HCT116 (cell line): ENCODE measurements at regions not wholly inside any gene's neighbourhood (a gene's known extent, or its start where the extent isn't known, plus 50 kb on each side); places are given as distances from the start of the nearest gene placed in this dataset.

ENCODE experiments used
- ATAC-seq: fragments of 200-7000 bp; cut with Tn5 transposase; 2 replicates; pipeline ENCODE4 v1.9.1; 2020; ENCODE audit warnings: mild to moderate bottlenecking, moderate library complexity
- BruUV-seq: library from RNA; stranded (reverse); fragments of 400-500 nt; replicated peaks from 2 replicates; lab custom pipeline; 2021; lab: Mats Ljungman, UMichigan
- CTCF ChIA-PET: fragments of 300-600 bp; sonication (Branson Sonifier 250); formaldehyde crosslinking; loops from one replicate; lab custom pipeline; 2021; ENCODE audit warnings: antibody characterized with exemption; lab: Charles Lee
- POLR2A ChIA-PET: fragments of 300-600, 350-600 bp; sonication (Branson Sonifier 250); formaldehyde crosslinking; loops from one replicate; lab custom pipeline; 2021; ENCODE audit warnings: antibody characterized with exemption; lab: Charles Lee
- RAD21 ChIA-PET, 2 experiments: fragments of 300-600 bp; sonication (Branson Sonifier 250); formaldehyde crosslinking; loops; one replicate each; lab custom pipeline; 2023; ENCODE audit warnings: low total read pairs in 2 of 2; ENCODE audit not compliant: uncharacterized antibody in 2 of 2, unreplicated experiment in 2 of 2, low non-redundant PET in 1 of 2; lab: Charles Lee
- DNase-seq: peaks from one replicate; pipeline ENCODE4 v3.0.0-alpha.2; 2010; ENCODE audit warnings: low read depth, low spot score
- H2AFZ ChIP-seq: fragments of 200-600 bp; shearing (Covaris generic), sonication (generic); 2 replicates; pipeline ENCODE4 v1.6.1; 2017; ENCODE audit warnings: low read depth, mixed run types, mixed read lengths, antibody characterized with exemption, low read length; ENCODE audit not compliant: poor library complexity, severe bottlenecking
- H3K27ac ChIP-seq: 2 replicates; pipeline ENCODE4 v1.5.1; 2012; ENCODE audit warnings: low read depth, low read length
- H3K27me3 ChIP-seq: fragments of 200-600 bp; sonication (generic); 2 replicates; pipeline ENCODE4 v1.6.1; 2016; ENCODE audit warnings: mixed run types, low read length, mixed read lengths; ENCODE audit not compliant: insufficient read depth
- H3K36me3 ChIP-seq, 2 experiments: fragments of 200-500 bp in 1 of 2; fragments of 200-600 bp in 1 of 2; sonication (Bioruptor generic) in 1 of 2; sonication (generic) in 1 of 2; 2 replicates each; pipeline versions ENCODE4 v1.5.1 to v1.6.1; 2014 to 2016; ENCODE audit warnings: low read length in 2 of 2, inconsistent platforms in 1 of 2, mixed read lengths in 1 of 2, mixed run types in 1 of 2; ENCODE audit not compliant: insufficient read depth in 2 of 2, control insufficient read depth in 1 of 2
- H3K4me1 ChIP-seq, 2 experiments: fragments of 200-600 bp in 1 of 2; sonication (generic) in 1 of 2; 2 replicates each; pipeline versions ENCODE4 v1.5.1 to v1.6.1; 2012 to 2017; ENCODE audit warnings: low read length in 2 of 2, inconsistent platforms in 1 of 2, mild to moderate bottlenecking in 1 of 2, mixed read lengths in 1 of 2, mixed run types in 1 of 2, moderate library complexity in 1 of 2; ENCODE audit not compliant: insufficient read depth in 2 of 2, control insufficient read depth in 1 of 2
- H3K4me2 ChIP-seq: fragments of 200-600 bp; sonication (generic); 2 replicates; pipeline ENCODE4 v1.6.1; 2017; ENCODE audit warnings: mixed run types, low read length, mixed read lengths
- H3K4me3 ChIP-seq, 2 experiments: fragments of 200-600 bp in 1 of 2; sonication (generic) in 1 of 2; replicated peaks in 1 of 2; 2 replicates each; pipeline ENCODE4 v1.5.1; 2011 to 2016; ENCODE audit warnings: low read length in 2 of 2, control low read depth in 1 of 2, low read depth in 1 of 2, mild to moderate bottlenecking in 1 of 2, mixed read lengths in 1 of 2, mixed run types in 1 of 2
- H3K79me2 ChIP-seq: fragments of 200-600 bp; sonication (generic); 2 replicates; pipeline ENCODE4 v1.6.1; 2017; ENCODE audit warnings: mild to moderate bottlenecking, mixed run types, low read length, moderate library complexity, mixed read lengths; ENCODE audit not compliant: insufficient read depth
- H3K9ac ChIP-seq: fragments of 200-600 bp; sonication (generic); 2 replicates; pipeline ENCODE4 v1.6.1; 2016; ENCODE audit warnings: low read length, mixed read lengths
- H3K9me2 ChIP-seq: fragments of 200-600 bp; sonication (generic), shearing (Covaris generic); 2 replicates; pipeline ENCODE4 v1.6.1; 2017; ENCODE audit warnings: mixed run types, mild to moderate bottlenecking, moderate library complexity; ENCODE audit not compliant: insufficient read depth
- H3K9me3 ChIP-seq, 2 experiments: fragments of 200-500 bp in 1 of 2; fragments of 200-600 bp in 1 of 2; sonication (Bioruptor generic) in 1 of 2; sonication (generic) in 1 of 2; 2 replicates each; pipeline ENCODE4 v1.6.1; 2014 to 2017; ENCODE audit warnings: low read length in 2 of 2, mixed read lengths in 2 of 2, inconsistent platforms in 1 of 2, low read depth in 1 of 2, mild to moderate bottlenecking in 1 of 2, mixed run types in 1 of 2, moderate library complexity in 1 of 2; ENCODE audit not compliant: control insufficient read depth in 1 of 2, insufficient read depth in 1 of 2
- H4K20me1 ChIP-seq: fragments of 200-600 bp; sonication (generic), shearing (Covaris generic); 2 replicates; pipeline ENCODE4 v1.6.1; 2017; ENCODE audit warnings: mixed run types, mild to moderate bottlenecking, moderate library complexity; ENCODE audit not compliant: insufficient read depth
- ATF3 ChIP-seq: IDR thresholded peaks from 2 replicates; pipeline ENCODE4 v1.6.1; 2012
- EZH2phosphoT487 ChIP-seq: fragments of 200-600 bp; IDR thresholded peaks from 2 replicates; pipeline ENCODE4 v1.6.1; 2018; ENCODE audit warnings: antibody characterized with exemption, borderline replicate concordance
- FOSL1 ChIP-seq: IDR thresholded peaks from 2 replicates; pipeline ENCODE4 v1.6.1; 2012; ENCODE audit warnings: low read depth
- JUND ChIP-seq: IDR thresholded peaks from 2 replicates; pipeline ENCODE4 v1.6.1; 2012
- POLR2A ChIP-seq: IDR thresholded peaks from 2 replicates; pipeline ENCODE4 v1.7.0; 2011; ENCODE audit warnings: borderline replicate concordance; ENCODE audit not compliant: insufficient read depth, insufficient read length; ENCODE audit errors: extremely low read depth
- POLR2AphosphoS5 ChIP-seq: IDR thresholded peaks from 2 replicates; pipeline ENCODE4 v1.6.1; 2011; ENCODE audit warnings: mild to moderate bottlenecking, low read depth, low read length, moderate library complexity
- RAD21 ChIP-seq: IDR thresholded peaks from 2 replicates; pipeline ENCODE4 v1.6.1; 2012; ENCODE audit warnings: low read depth, mild to moderate bottlenecking
- SIN3A ChIP-seq: IDR thresholded peaks from 2 replicates; pipeline ENCODE4 v1.6.1; 2012; ENCODE audit warnings: low read depth
- SP1 ChIP-seq: IDR thresholded peaks from 2 replicates; pipeline ENCODE4 v1.6.1; 2012; ENCODE audit warnings: low read depth
- SRF ChIP-seq: IDR thresholded peaks from 2 replicates; pipeline ENCODE4 v1.6.1; 2012; ENCODE audit warnings: low read depth
- TCF7L2 ChIP-seq: IDR thresholded peaks from 2 replicates; pipeline ENCODE4 v1.7.0; 2011; ENCODE audit warnings: borderline replicate concordance, inconsistent platforms; ENCODE audit not compliant: insufficient read depth, insufficient read length; ENCODE audit errors: extremely low read depth
- YY1 ChIP-seq: IDR thresholded peaks from 2 replicates; pipeline ENCODE4 v1.6.1; 2011; ENCODE audit warnings: low read length, low read depth, moderate library complexity, mild to moderate bottlenecking; ENCODE audit not compliant: insufficient replicate concordance; ENCODE audit errors: extremely low read depth
- ZFX ChIP-seq: fragments of 450-650 bp; IDR thresholded peaks from 2 replicates; pipeline ENCODE4 v1.6.1; 2017
- intact Hi-C: fragments of 100-400 bp; cut with micrococcal nuclease; formaldehyde crosslinking; loops from 2 replicates; pipeline ENCODE4 v1.10.0; 2022
- TF ChIP-seq, protein P1 (sequence below): IDR thresholded peaks from 2 replicates; pipeline ENCODE4 v1.6.1; 2011; ENCODE audit warnings: mild to moderate bottlenecking, low read length, moderate library complexity; ENCODE audit not compliant: insufficient replicate concordance; ENCODE audit errors: extremely low read depth

GRCh38 chr1:88016947-88017346 lies 667.1 kb upstream of the PKN2 start:
- RAD21 ChIA-PET, result no interaction called here
- no peak for ATAC-seq

More at GRCh38 chr1:88016947-88017346, 667.1 kb upstream of the PKN2 start:
- no peaks in the 10 kb centered on the region for H3K79me2 ChIP-seq
- no peaks in the 10 kb centered on the region for H3K9me2 ChIP-seq
- H3K4me2 ChIP-seq, result no peak overlapping the region
- intact Hi-C loops, result no loop called here
- no peak overlapping the region for H2AFZ ChIP-seq
- no peaks in the 10 kb centered on the region for H3K27me3 ChIP-seq
- BruUV-seq, result no TSS peak
- H3K4me3 ChIP-seq, result no peak overlapping the region
- no peak overlapping the region for H3K27ac ChIP-seq
- TF ChIP-seq POLR2AphosphoS5, result no peak
- no peak for TF ChIP-seq ATF3
- TF ChIP-seq RAD21, result no peak
- TF ChIP-seq, protein P1, sequence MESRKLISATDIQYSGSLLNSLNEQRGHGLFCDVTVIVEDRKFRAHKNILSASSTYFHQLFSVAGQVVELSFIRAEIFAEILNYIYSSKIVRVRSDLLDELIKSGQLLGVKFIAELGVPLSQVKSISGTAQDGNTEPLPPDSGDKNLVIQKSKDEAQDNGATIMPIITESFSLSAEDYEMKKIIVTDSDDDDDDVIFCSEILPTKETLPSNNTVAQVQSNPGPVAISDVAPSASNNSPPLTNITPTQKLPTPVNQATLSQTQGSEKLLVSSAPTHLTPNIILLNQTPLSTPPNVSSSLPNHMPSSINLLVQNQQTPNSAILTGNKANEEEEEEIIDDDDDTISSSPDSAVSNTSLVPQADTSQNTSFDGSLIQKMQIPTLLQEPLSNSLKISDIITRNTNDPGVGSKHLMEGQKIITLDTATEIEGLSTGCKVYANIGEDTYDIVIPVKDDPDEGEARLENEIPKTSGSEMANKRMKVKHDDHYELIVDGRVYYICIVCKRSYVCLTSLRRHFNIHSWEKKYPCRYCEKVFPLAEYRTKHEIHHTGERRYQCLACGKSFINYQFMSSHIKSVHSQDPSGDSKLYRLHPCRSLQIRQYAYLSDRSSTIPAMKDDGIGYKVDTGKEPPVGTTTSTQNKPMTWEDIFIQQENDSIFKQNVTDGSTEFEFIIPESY, result no peak
- TF ChIP-seq SIN3A, result no peak
- no peak for TF ChIP-seq TCF7L2
- no peak for TF ChIP-seq EZH2phosphoT487
- no peak for TF ChIP-seq SP1
- TF ChIP-seq SRF, result no peak
- TF ChIP-seq YY1, result no peak
- no peak for TF ChIP-seq JUND
- no peak for TF ChIP-seq ZFX
- TF ChIP-seq FOSL1, result no peak
- TF ChIP-seq POLR2A, result no peak
- DNase-seq, result no peak
- H3K36me3 ChIP-seq, result no peaks in the 10 kb centered on the region
- H3K9me3 ChIP-seq, result no peaks in the 10 kb centered on the region
- H3K9ac ChIP-seq, result no peak overlapping the region
- H4K20me1 ChIP-seq, result no peaks in the 10 kb centered on the region
- POLR2A ChIA-PET, result no interaction called here
- CTCF ChIA-PET, result no interaction called here
- H3K4me1 ChIP-seq, result no peaks in the 10 kb centered on the region
